Kidney (tissue), 13 donors: ENCODE measurements at regions not wholly inside any gene's neighbourhood (a gene's known extent, or its start where the extent isn't known, plus 50 kb on each side); places are given as distances from the start of the nearest gene placed in this dataset.

Source experiments
- DNase-seq, 5 donors: peaks; one replicate each; pipeline ENCODE4 v3.0.0-alpha.2; 2013 to 2020
- FAIRE-seq: peaks from 2 replicates; lab custom pipeline; 2012; peaks lifted over from hg19 to GRCh38; lab: Jason Lieb, UNC
- H3K27ac ChIP-seq, 2 donors: one replicate each; pipeline ENCODE4 v1.7.0; 2013; ENCODE audit warnings: low read depth in 2 of 2, low read length in 2 of 2, inconsistent platforms in 1 of 2
- H3K27me3 ChIP-seq: one replicate; pipeline ENCODE4 v1.7.1; 2013; ENCODE audit warnings: low read length, inconsistent platforms; ENCODE audit not compliant: control insufficient read depth, insufficient read depth
- H3K36me3 ChIP-seq, 3 donors: one replicate each; pipeline versions ENCODE4 v1.7.0 to v1.7.1; 2013; ENCODE audit warnings: low read length in 3 of 3, control low read depth in 1 of 3, inconsistent platforms in 1 of 3; ENCODE audit not compliant: insufficient read depth in 3 of 3, control insufficient read depth in 2 of 3
- H3K4me1 ChIP-seq, 3 donors: one replicate each; pipeline versions ENCODE4 v1.7.0 to v1.7.1; 2013; ENCODE audit warnings: low read length in 3 of 3, inconsistent platforms in 1 of 3, low read depth in 1 of 3; ENCODE audit not compliant: control insufficient read depth in 2 of 3, insufficient read depth in 2 of 3
- H3K4me3 ChIP-seq, 3 donors: one replicate each; pipeline versions ENCODE4 v1.7.0 to v1.8.1; 2013; ENCODE audit warnings: low read length in 3 of 3, control low read depth in 1 of 3, inconsistent platforms in 1 of 3
- H3K9ac ChIP-seq, 3 donors: one replicate each; pipeline versions ENCODE4 v1.7.0 to v1.7.1; 2013; ENCODE audit warnings: low read length in 3 of 3, control low read depth in 1 of 3, inconsistent platforms in 1 of 3
- H3K9me3 ChIP-seq, 3 donors: one replicate each; pipeline versions ENCODE4 v1.7.0 to v1.7.1; 2013; ENCODE audit warnings: low read length in 3 of 3, control low read depth in 1 of 3, inconsistent platforms in 1 of 3; ENCODE audit not compliant: control insufficient read depth in 2 of 3, insufficient read depth in 1 of 3
- intact Hi-C: fragments of 100-400 bp; cut with DNase I; formaldehyde crosslinking; loops from one replicate; pipeline ENCODE4 v1.11.1; 2022
- TF ChIP-seq, protein P1 (sequence below): IDR thresholded peaks from 3 replicates; pipeline ENCODE4 v1.5.1; 2012; ENCODE audit warnings: mild to moderate bottlenecking, moderate library complexity, borderline replicate concordance; ENCODE audit not compliant: insufficient read depth; ENCODE audit errors: extremely low read depth
- donor health status: control.
- donor health status: control.
- donor health status: control.
- donor health status: control.
- donor health status: control.
- donor health status: DM: yes; HTN: yes; CAD: no.
- donor health status: Normal renal cell carcinoma (clear cell type).

DNA sequence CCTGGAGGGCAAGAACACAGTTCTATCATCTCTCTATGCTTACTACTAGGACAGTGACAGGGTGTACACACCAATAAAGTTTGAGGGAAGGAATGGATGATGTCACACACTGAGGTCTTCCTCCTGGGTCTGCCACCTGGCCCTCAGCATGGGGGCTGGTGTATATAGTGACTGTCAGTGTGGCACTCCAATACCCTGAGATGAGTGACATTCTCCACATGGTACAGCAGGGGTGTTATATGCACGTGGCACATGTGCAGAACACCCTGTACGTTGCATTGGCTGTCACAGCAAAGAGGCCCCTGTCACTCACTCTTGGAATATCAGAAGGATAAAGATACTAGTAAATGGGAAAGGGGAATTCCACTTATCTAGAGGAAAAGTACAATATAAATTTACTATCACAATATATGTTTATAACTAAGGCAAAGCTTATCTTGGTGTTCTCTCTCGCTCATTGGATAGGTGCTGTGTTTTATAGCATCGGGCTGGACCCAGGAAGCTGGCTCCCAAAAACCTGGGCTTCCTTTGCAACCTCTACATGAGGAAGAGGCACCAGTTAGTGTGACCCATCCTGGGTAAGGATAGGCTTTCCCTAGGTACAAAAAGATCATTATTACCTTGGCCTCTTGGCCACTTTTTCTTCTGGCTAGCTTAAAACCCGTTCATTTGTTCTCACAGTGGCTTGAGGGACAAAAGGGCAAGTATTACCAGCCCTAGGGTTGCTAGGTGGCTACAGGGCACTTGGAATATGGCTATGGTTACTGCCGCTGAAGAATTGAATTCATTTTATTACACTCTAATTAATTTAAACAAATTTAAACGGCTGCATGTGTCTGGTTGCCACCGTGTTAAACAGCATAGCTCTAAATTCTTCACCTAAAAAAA, 54.8 kb upstream of the HES1 start:
- Histone ChIP-seq H3K27ac (no peak overlapping the region), H3K9me3 (no peaks in the 10 kb centered on the region), H3K27me3 (no peaks in the 10 kb centered on the region), H3K9ac (no peak overlapping the region), H3K4me1 (peaks cover 0 to 6% (median 0%) of the 10 kb centered on the region in 3 donors), H3K4me3 (no peak overlapping the region), H3K36me3 (no peaks in the 10 kb centered on the region)
- TF ChIP-seq, protein P1, sequence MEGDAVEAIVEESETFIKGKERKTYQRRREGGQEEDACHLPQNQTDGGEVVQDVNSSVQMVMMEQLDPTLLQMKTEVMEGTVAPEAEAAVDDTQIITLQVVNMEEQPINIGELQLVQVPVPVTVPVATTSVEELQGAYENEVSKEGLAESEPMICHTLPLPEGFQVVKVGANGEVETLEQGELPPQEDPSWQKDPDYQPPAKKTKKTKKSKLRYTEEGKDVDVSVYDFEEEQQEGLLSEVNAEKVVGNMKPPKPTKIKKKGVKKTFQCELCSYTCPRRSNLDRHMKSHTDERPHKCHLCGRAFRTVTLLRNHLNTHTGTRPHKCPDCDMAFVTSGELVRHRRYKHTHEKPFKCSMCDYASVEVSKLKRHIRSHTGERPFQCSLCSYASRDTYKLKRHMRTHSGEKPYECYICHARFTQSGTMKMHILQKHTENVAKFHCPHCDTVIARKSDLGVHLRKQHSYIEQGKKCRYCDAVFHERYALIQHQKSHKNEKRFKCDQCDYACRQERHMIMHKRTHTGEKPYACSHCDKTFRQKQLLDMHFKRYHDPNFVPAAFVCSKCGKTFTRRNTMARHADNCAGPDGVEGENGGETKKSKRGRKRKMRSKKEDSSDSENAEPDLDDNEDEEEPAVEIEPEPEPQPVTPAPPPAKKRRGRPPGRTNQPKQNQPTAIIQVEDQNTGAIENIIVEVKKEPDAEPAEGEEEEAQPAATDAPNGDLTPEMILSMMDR = no peak
- DNase-seq = peak in 1 of 5 donors; percentile 28
- no peak for FAIRE-seq
- intact Hi-C loops = no loop called here

DNA sequence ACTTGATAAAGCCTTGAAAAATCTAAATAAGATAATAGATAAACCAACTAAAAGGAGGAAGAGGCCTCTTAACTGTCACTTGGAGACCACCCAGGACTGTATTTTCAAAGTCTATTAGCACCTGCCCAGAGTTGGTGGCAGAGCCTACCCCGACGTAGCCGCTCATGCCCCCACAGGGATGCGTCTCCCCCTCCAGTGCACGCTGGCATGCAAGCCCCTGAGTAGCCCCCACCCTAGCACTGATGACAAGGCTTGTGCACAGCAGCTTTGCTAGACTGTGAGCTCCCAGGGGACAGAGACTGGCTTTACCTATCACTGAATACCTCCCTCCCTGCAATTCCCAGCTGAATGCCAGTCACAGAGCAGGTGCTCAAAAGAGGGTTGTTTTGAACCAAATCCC, 54.1 kb upstream of the HES1 start:
- H3K27ac ChIP-seq = no peak overlapping the region
- no peak overlapping the region for H3K9ac ChIP-seq
- H3K9me3 ChIP-seq = no peaks in the 10 kb centered on the region
- no peaks in the 10 kb centered on the region for H3K36me3 ChIP-seq
- intact Hi-C loops = no loop called here
- peaks cover 0 to 9% (median 0%) of the 10 kb centered on the region in 3 donors for H3K4me1 ChIP-seq
- no peaks in the 10 kb centered on the region for H3K27me3 ChIP-seq
- TF ChIP-seq, protein P1 = no peak
- FAIRE-seq = no peak
- no peak overlapping the region for H3K4me3 ChIP-seq
- DNase-seq = peak in 1 of 5 donors; percentile 34

DNA sequence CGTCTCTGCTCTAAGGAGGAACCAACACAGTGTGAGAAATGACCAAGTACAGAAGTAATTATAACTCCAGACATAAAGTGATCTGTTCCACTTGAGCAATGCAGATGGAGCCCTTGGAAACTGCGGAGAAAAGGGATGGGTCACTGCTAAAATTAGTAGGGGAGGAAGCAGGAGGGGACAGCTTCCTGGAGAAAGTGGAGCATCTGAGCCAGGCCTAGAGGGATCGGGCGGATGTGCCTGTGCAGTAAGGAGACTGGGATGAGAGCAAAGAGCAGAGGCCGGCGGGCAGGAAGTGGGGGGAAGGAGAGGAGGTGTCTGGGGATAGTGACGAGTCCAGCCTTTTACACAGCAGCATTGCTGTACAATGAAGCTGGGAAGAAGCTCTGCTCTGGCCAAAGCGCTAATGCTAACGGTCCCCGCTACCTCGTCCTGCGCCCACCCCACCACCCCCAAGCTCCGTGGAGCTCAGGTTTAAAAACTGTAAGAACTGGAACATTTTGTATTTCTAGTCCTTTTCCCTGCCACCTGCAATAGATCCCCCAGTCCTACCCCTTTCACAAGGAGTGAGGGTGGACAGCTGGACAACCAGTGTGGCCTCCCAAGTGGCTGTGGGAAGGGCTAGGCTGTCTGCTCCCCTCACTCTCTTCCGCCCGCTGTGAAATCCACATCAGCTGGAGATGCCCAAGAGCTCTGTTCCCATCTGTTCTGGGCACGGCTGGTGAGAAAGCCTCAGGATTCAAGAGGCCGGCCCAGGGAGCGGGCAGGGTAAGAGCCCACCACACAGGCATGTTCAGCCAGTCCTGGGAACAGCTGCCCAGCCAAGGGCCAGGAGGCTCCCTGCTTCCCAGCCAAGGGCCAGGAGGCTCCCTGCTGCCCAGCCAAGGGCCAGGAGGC, 53.0 kb upstream of the HES1 start:
- intact Hi-C loops = no loop called here
- DNase-seq = peak in 4 of 5 donors; percentile 52 to 86 (median 65)
- H3K4me1 ChIP-seq = peaks cover 0 to 12% (median 0%) of the 10 kb centered on the region in 3 donors

More for the DNA sequence above, 53.0 kb upstream of the HES1 start:
- Histone ChIP-seq H3K4me3 (no peak overlapping the region), H3K27ac (no peak overlapping the region), H3K36me3 (no peaks in the 10 kb centered on the region), H3K9me3 (no peaks in the 10 kb centered on the region), H3K27me3 (no peaks in the 10 kb centered on the region), H3K9ac (no peak overlapping the region)
- TF ChIP-seq, protein P1 = no peak
- no peak for FAIRE-seq
